H7 (cell line): ENCODE measurements at regions not wholly inside any gene's neighbourhood (a gene's known extent, or its start where the extent isn't known, plus 50 kb on each side); places are given as distances from the start of the nearest gene placed in this dataset.
"Not testable (repeated sequence)": the region's sequence is repeated elsewhere in the genome, so short reads cannot be mapped to it uniquely, and the experiment has no call there.

Experiments used
- DNase-seq: peaks from one replicate; pipeline ENCODE4 v3.0.0; 2012
- H3K27me3 ChIP-seq: 2 replicates; pipeline ENCODE4 v1.6.0; 2011; ENCODE audit warnings: mild to moderate bottlenecking, low read length; ENCODE audit not compliant: control insufficient read depth, insufficient read depth
- H3K36me3 ChIP-seq: replicated peaks from 2 replicates; pipeline ENCODE4 v1.5.1; 2011; ENCODE audit warnings: low read length; ENCODE audit not compliant: control insufficient read depth, insufficient read depth
- H3K4me3 ChIP-seq: 2 replicates; pipeline ENCODE4 v1.5.1; 2011; ENCODE audit warnings: low read depth, mild to moderate bottlenecking, control low read depth, low read length, moderate library complexity; ENCODE audit not compliant: insufficient read depth

GRCh38 chr12:128019996-128020544 is 246.9 kb upstream of the TMEM132C start:
- no peaks in the 10 kb centered on the region for H3K27me3 ChIP-seq
- DNase-seq: no peak
- no peaks in the 10 kb centered on the region for H3K36me3 ChIP-seq
- H3K4me3 ChIP-seq: no peak overlapping the region

GRCh38 chr12:128021561-128021960 is 245.4 kb upstream of the TMEM132C start:
- DNase-seq: no peak

GRCh38 chr12:128025589-128026245 is 241.3 kb upstream of the TMEM132C start:
- DNase-seq: peak; percentile 12
- Histone ChIP-seq H3K36me3 (no peaks in the 10 kb centered on the region), H3K4me3 (no peak overlapping the region), H3K27me3 (no peaks in the 10 kb centered on the region)

More at GRCh38 chr12:128021561-128021960, 245.4 kb upstream of the TMEM132C start:
- Histone ChIP-seq H3K36me3 (no peaks in the 10 kb centered on the region), H3K27me3 (no peaks in the 10 kb centered on the region), H3K4me3 (no peak overlapping the region)

DNA sequence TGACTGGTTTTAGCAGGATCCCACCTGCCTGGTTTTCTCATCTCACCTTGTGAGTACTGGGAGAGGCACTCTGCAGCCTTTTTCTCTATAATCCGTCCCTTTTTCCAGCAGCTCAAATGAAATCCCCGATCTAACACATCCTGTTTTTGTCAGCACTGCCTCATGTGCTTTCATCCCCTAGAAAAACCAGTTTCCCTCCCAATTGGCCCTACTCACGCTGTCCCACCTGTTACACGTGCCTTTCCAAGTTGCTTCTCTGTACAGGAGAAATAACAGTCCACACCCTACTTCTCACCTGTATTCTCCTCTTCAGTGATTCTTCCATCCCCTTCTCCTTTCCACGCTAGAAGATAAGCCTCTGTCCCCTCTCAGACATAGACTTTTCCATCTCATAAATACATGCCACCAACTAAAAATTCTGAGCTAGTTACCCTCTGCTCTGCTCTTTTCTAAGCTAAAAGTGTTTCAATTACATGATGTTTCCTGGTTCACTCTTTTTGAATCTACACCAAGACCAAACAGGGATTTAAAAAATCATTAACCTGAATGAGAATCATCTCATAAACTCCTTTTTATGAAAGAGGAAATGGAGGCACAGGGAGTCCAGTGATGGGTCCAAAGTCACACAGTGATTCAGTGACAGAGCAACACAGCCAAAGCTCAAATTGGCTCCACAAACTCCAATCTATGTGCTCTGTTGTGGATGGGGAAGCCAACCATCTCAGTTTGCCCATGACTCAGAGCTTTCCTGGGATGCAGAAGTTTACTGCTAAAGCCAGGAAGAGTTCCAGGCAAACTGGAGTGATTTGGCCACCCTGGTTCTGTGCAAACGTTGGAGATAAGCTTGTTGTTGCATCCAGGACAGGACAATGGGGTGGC is 240.0 kb upstream of the TMEM132C start:
- Histone ChIP-seq H3K4me3 (no peak overlapping the region), H3K27me3 (no peaks in the 10 kb centered on the region), H3K36me3 (no peaks in the 10 kb centered on the region)
- peak; percentile 19 for DNase-seq

DNA sequence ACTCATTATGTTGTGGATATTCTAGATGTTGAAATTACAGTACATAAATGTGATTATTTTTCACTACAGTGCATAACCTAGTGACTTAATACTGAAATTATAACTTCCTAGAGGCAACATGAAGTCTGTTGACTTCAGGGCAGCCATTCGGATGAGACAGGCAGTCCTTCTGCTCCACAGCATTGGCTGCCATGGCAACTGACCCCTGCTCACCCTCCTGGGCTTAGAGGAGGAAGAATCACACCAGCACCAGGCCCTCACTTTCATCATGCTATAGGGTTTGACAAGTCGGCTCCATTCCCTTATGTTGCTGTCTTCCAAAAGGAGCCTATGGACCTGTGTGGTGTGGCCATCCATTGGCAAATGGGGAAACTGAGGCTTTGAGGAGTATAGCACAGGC is 233.5 kb upstream of the TMEM132C start:
- no peak overlapping the region for H3K4me3 ChIP-seq
- DNase-seq: no peak

GRCh38 chr12:128040971-128041370 is 226.0 kb upstream of the TMEM132C start:
- Histone ChIP-seq H3K4me3 (no peak overlapping the region), H3K27me3 (no peaks in the 10 kb centered on the region), H3K36me3 (no peaks in the 10 kb centered on the region)
- DNase-seq: no peak

More for the DNA sequence above, 233.5 kb upstream of the TMEM132C start:
- Histone ChIP-seq H3K27me3 (no peaks in the 10 kb centered on the region), H3K36me3 (no peaks in the 10 kb centered on the region)

- H3K36me3 ChIP-seq, DNase-seq, H3K27me3 ChIP-seq, H3K4me3 ChIP-seq: not testable (repeated sequence)
These were observed 224.7 kb upstream of the TMEM132C start for GRCh38 chr12:128042283-128042682.

GRCh38 chr12:128042825-128043224 is 224.1 kb upstream of the TMEM132C start:
- DNase-seq: no peak

GRCh38 chr12:128043317-128043716 is 223.7 kb upstream of the TMEM132C start:
- no peak overlapping the region for H3K4me3 ChIP-seq
- H3K36me3 ChIP-seq: no peaks in the 10 kb centered on the region
- no peaks in the 10 kb centered on the region for H3K27me3 ChIP-seq
- no peak for DNase-seq

More at GRCh38 chr12:128042825-128043224, 224.1 kb upstream of the TMEM132C start:
- Histone ChIP-seq H3K27me3 (no peaks in the 10 kb centered on the region), H3K4me3 (no peak overlapping the region), H3K36me3 (no peaks in the 10 kb centered on the region)

GRCh38 chr12:128047266-128048060 is 219.5 kb upstream of the TMEM132C start:
- Histone ChIP-seq H3K4me3 (no peak overlapping the region), H3K36me3 (no peaks in the 10 kb centered on the region), H3K27me3 (no peaks in the 10 kb centered on the region)
- no peak for DNase-seq

GRCh38 chr12:128052331-128052730 is 214.6 kb upstream of the TMEM132C start:
- no peak overlapping the region for H3K4me3 ChIP-seq
- H3K27me3 ChIP-seq: no peaks in the 10 kb centered on the region
- no peaks in the 10 kb centered on the region for H3K36me3 ChIP-seq
- no peak for DNase-seq

GRCh38 chr12:128052777-128053176 is 214.2 kb upstream of the TMEM132C start:
- no peaks in the 10 kb centered on the region for H3K36me3 ChIP-seq
- H3K4me3 ChIP-seq: no peak overlapping the region
- DNase-seq: no peak
- H3K27me3 ChIP-seq: no peaks in the 10 kb centered on the region

DNA sequence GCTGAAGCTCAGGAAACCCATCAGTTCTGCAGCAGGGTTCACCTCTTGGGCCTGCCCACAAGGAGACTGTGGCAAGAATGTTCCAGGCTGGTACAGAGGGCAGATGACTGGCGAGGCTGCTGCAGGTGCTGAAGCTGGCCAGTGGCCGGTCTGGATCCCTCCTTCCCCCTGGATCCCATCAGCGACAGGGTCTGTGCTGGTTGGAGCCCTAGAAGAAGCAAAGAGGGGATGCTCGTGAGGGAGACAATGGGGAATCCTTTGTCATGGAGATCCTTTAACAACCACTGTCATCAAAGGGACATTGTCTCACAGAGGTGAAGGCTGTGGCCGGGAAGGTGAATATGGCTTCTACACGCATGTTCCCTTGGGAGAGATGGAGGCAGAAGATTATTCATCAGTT is 211.4 kb upstream of the TMEM132C start:
- peak; percentile 51 for DNase-seq
- H3K4me3 ChIP-seq: no peak overlapping the region

DNA sequence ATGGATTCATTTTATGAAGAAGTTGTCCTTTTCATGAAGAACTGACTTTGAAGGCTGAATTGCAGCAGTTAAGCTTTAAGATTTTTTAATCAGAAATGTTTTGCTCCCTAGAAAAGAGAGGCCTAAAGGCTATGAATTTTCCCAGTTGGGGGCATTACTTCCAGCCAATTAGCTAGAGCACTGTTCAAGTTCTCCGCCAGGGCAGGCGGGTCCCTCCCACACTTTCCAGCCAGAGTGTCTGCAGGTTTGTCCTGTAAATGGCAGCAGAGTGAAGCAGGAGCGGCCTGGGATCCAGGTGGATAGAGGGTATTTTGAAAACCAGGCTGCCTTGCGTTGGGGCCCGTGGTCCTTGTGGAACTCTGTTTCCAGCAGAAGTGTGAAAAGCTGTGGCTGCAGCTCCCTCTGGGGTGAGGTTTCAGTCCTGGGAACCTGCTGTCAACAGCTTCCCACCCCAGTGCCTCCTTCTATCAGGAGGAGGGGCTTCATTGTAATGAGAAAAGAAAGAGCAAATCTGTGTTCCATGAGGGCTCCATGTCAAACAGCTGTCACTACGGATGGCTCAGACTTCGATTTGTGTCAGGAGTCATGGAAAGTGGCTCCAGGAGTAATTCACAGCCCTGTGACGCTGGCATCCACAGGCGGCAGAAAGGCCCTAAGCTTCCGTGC is 210.7 kb upstream of the TMEM132C start:
- peak; percentile 59 for DNase-seq
- Histone ChIP-seq H3K27me3 (no peaks in the 10 kb centered on the region), H3K4me3 (no peak overlapping the region), H3K36me3 (no peaks in the 10 kb centered on the region)

More for the DNA sequence above, 211.4 kb upstream of the TMEM132C start:
- H3K36me3 ChIP-seq: no peaks in the 10 kb centered on the region
- H3K27me3 ChIP-seq: no peaks in the 10 kb centered on the region
